GM21423 (cell line): ENCODE measurements at regions not wholly inside any gene's neighbourhood (a gene's known extent, or its start where the extent isn't known, plus 50 kb on each side); places are given as distances from the start of the nearest gene placed in this dataset.

ENCODE experiments used
- ATAC-seq: cut with Tn5 transposase; IDR thresholded peaks from one replicate; pipeline ENCODE4 v1.9.1; 2021; ENCODE audit warnings: mild to moderate bottlenecking, moderate library complexity; ENCODE audit not compliant: unreplicated experiment

DNA sequence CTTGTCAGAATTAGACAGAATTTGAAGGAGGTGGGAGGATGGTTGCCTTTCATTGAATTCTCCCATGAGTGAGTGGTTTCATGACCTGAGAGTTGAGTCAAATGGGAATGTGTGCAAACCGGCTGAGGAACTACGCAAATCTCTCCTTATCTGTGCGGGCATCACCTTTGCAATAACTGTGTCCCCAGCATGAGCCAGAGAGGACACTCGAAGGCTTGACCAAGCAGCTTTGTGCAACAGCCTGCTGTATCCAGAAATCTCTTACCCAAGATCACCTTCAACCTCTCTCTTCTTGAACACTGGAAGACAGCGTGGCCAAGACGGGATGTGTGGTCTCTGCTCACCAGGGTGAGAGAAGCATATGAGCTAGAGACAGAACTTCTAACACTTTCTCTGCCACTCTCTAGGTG is 93.8 kb upstream of the IKZF1 start:
- no peak for ATAC-seq

DNA sequence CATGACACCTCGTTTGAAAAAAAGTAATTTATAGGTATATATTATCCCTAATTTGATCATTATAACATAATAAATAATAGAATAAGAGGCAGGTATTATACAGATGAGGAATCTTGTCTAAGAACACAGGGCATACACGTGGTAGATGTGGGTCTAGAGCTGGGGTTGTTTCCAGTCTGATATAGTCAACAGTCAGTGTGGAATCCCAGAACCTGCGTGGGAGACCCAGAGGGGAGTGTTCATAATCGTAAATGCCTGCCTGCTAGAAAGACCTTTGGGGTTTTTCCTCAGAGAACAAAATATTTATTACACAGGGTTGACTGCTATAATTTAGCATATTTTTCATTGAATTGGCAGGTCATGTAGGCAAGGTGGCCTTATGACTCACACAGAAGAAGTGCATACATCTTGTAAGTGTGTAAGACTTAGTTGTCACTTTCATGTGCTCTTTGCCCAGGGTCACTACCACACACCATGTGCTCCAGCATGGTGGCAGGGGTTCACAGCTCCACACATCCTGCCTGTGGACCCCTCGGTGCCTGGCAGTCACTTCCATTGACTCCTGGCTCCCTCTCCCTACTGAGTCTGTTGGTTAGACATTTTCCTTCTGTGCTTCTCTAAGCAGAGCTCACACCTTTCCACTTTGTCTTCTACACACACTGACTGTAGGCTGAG is 94.9 kb upstream of the IKZF1 start:
- no peak for ATAC-seq

DNA sequence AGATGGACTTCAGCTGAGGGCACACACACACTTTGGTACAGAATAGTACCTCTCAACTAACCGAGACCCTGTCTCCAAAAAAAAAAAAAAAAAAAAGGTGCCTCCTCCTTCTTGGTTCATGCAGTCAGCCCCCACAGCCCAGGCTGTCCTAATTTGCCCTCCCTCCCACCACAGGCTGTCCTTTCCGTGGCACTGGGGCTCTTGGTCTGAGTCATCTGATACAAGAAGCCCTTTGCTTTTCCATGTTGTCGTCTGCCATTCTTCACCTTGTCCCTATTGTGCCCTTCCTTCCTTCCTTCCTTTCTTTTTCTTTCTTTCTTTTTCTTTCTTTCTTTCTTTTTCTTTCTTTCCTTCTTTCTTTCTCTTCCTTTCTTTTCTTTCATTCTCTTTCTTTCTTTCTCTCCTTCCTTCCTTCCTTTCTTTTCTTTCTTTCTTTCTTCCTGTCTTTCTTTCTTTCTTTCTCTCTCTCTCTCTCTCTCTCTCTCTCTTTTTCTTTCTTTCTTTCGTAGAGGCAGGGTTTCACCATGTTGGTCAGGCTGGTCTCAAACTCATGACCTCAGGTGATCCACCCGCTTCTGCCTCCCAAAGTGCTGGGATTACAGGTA is 96.0 kb upstream of the IKZF1 start:
- no peak for ATAC-seq

DNA sequence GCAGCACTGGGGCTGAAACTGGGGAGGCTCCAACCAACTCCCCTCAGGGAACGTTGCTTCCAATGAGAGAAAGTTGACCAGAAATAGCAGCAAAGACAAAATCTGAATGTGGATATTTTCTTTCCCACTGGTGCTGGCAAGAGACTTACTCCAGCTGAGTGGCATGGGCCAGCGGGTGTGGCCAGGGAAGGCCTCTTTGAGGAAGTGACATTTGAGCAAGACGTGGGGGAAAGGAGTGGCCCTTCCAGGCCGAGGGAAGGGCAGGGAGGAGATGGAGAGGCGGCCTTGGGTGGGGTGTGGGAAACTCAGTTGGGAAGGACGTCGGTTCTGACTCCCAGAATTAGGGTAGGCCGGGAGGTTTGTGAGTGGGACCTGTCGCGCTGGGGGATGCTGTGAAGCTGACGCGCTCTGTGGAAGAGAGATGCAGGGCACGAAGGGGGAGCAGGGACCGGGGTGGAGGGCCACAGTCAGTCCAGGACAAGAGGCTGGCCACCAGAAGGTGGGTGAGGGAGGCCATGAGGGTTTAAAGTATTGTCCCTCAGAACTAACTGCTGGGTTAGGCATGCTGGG is 96.7 kb upstream of the IKZF1 start:
- ATAC-seq, result no peak

DNA sequence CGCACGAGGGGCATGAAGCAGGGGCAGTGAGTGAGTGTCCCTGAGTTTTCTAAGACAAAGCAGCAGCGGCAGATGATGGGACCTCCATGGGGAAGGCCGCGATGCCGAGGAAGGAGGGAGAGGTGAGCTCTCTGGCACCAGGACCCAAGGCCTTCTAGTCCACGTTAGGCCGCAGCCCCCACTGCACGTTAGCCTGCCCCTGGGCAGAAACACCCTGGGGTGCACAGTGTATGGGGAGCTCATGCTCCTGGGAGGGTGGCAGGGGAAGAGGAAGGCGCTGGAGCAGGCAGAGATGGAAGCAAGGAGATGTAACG is 97.3 kb upstream of the IKZF1 start:
- ATAC-seq, result no peak

DNA sequence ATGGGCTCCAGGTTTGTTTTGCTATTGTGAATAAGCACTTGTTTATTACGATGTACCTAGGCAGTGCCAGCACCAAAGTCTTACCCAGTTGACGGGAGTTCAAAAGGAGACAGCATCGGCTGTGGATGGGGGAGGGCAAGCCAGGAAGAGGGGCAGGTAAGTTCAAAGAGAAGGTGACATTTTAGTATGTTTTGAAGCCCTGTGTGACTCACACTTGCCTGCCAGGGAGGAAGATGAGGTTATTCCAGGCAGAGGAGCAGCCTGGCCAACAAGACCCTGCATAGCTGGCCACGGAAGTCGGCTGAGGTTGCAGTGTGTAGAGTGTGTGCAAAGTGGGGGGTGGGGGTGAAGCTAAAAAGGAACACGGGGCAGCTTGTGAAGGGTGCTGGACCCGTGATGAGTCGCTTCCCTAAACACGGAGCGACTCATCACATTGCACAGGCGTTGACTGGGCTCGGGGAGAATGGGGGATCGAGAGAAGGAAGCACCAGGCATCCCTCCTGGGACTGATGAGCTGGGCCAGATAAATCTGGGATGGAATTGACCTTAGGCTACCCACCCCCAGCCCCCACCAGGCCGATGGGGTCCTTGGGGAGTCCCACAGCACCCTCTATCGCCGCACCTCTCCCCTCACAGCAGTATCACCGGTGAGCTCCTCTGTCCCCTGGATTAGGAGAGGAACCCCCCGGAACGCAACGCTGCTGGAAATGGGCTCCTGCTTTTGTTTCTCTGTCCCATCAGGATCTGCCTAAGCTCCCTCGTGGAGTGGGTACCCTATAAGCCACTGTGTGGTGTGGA is 97.9 kb upstream of the IKZF1 start:
- ATAC-seq, result no peak

DNA sequence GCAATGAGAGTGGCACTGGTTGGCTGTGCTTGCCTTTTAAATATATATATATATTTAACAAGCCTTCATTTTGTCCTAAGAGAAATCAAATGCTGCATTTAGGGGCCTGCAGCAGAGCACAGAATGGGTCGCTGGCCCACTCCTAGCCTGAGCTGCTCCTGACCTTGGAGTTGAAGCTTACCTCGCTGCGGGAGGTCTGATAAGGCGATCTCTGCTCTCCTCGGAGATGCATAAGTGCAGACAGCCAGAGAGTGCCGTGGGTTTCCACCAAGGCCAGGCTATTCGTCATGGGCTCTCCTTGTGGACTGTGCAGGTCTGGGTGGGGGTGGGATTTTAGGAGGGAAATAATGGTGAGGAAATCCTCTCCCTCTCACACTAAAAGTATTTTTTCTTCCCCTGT is 99.5 kb upstream of the IKZF1 start:
- no peak for ATAC-seq

DNA sequence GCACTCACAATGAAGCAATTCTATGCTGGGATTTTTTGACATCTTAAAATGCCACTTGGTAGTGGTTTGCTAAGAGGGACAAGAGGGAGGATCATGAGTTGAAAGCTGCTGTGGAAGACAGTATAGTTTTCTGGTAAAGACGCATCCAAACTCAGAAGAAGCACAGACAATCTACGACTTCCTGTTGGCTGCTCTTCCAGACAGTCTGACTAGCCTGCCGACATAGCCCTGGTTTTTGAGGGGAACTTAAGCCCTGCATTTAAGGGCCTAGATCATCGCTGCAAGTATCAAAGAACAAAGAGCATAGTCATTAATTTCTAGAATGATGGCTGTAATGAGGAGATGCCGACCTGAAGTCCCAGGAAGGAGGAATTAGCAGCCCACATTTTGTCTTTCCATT is 99.9 kb upstream of the IKZF1 start:
- ATAC-seq, result no peak

DNA sequence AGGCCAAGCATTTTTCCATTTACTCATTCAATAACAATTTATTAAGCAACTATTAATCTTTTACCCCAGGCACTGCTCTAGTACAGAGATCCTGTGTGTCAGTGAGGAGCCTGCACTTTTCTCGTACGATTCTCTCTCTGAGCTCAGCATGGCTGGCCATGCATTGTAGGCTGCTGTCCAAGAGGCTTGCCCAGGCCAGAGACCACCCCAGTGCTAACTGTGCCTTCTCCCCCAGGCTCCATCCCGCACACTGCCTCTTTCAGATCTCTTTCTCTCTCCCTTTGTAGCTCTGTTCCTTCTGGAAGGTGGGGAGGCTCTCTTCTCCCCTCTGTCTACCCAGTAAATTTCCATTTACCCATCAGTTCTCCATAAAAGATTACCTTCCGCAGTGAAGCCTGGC is 101.0 kb upstream of the IKZF1 start:
- ATAC-seq, result no peak

DNA sequence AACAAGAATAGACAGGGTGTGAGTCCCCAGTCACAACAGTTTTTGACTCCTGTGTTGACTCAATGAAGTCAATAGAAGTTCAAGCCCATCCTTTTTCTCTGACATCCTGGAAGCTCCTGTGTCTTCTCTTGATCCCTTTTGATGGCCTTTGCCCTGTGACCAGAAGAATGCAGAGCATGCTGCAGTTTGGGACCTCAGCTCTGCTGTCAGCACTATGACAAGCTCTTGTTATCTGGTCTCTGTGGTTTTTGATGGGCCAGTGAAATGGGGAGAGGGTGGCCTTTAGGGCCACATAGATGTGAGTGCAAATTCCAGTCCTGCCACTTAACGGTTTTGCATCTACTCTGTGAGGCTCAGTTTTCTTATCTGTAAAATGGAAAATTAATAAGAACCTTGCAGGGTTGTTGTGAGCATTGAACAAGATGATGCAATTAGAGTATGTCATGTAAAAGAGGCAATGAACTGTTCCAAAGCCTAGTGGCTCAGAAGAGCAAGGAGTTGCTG is 102.4 kb upstream of the IKZF1 start:
- ATAC-seq, result no peak

DNA sequence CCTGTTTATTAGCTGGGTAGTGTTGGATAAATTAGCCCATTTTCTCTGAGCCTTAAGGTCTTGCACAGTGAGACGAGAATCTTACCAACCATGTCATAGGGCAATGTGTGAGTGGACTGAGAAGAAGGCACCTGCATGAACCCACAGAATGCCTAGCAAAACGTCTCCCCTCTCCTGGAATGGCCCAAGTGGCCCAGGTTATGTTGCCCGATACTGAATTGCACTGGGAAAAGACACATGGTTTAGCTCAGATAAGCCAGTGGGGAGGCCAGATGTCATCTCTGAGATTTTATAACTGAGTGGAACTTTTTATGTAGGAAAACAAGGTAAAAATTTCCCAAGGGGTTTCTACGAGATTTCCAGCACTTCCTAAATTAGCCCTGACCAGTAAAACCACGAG is 104.7 kb upstream of the IKZF1 start:
- no peak for ATAC-seq

DNA sequence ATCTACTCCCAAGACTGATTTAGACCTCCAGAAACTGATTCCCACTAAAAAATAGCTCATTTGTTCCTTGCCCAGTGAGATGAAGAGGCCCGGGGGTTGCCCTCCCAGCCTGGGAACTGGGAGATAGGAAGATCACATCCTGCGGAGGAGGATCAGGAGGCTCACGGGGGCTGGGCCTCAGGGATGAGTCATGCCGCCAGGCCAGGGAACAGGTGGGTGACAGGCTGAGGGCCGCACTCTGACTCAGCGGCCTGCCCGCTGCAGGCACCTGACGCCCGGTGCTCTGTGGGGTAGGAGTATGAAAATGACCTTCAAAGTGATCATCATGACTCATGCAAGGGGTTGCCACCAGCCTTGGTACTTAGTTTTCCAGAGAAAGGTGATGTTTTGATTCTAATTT is 104.5 kb upstream of the ZPBP start:
- peak; percentile 87 for ATAC-seq

DNA sequence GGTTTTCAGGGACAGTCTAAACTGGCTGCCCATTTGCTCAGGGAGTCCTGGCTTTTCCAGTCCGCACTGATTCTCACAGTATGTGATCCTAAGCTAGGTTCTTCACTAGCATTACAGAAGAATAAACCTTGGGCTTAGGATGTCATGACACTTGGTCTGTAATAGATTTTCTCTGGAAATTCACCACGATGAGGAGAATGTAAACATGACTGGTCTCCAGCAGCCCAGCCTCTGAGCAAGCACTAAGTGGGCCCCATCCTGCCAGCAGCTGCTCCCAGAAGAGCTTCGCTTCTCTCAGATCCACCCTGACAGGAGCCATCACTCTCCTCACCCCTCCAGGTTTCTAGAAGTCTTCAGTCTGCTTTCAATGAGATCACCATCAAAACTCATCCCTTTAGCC is 103.7 kb upstream of the ZPBP start:
- ATAC-seq, result no peak

DNA sequence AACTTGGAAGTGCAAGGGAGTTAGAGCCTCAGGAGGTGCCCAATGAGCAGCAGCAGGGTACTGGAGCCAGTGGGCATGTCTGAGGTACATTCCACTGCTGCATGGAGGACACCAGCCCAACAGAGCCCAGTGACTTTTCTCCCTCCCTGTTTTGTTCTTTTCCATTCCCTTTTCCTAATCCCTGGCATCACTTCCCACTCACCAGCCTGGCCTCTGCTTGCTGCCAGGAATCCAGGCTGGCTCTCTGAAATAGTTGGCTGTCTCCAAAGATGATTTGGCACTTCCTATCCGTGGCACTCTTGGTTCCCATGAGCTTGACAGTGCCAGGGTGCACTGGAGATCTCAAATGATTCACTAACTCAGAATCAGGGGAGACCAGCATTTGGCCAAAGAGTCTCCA is 97.7 kb upstream of the ZPBP start:
- no peak for ATAC-seq

DNA sequence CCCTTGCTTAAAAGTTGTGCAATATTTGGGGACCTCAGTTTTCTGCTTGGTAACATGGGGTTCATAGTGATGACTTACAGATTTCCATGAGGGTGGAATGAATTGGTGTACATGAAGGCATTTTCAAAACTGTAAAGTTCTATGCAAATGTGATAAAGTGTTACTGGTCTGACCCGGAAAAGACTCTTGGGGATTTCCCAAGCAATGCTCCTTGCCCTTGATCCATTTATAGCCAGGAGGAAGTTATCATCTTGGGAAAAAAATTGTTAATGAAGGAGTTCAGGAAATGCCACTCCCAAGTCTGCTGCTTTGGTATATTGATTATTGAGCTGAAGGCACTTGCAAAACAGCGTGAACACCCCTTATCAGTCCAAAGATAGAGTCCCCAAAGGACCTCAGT is 96.3 kb upstream of the ZPBP start:
- no peak for ATAC-seq

DNA sequence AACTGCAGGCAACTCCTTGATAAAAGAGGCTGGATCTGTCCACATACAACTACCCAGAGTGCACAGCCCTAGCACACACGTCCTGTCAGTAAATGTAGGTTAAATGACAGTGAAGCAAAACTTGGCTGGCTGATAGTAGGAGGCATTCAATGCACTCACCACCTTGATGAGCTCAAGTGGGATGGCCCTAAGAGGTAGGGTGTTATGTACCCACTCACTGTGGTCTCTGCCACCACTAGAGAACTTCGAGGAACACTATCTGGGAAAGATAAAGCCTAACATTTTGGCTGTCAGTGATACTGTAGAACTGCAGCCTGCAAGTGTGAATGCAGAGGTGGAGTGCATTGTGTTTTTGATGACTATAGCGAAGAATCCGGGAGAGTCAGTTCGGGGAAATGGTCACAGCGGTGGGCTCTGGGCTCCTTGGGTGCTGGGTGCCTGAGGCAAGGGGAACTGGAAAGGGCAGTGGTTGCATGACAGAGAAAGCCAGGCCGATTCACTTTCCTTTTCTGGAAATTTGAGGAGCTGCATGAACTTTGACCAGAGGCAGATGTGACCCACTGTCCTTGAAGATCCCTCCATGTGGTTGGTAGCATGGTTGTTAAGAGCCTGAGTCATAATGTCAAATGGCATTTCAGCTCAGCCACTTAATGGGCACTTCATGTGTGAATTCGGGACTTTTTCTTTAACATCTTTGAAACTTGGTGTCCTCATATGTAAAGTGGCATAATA is 93.1 kb upstream of the ZPBP start:
- ATAC-seq, result no peak

DNA sequence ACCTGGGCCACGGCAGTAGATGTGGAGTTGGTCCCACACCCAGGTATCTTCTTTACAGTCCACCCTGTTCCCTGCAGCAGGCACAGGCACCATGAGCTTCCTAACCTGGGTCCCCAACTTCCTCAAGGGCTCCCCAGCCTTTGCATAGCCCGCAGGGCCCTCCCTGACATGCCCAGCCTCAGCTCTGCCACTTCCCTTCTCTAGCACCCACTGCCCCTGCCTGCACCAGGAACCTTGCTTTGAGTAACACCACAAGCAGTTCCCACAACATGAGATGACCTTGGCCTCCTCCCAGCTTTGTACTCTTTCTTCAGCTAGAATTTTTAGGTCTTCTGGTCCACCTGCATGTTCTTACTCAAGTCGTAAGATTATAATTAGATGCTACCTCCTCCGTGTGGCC is 92.2 kb upstream of the ZPBP start:
- no peak for ATAC-seq

DNA sequence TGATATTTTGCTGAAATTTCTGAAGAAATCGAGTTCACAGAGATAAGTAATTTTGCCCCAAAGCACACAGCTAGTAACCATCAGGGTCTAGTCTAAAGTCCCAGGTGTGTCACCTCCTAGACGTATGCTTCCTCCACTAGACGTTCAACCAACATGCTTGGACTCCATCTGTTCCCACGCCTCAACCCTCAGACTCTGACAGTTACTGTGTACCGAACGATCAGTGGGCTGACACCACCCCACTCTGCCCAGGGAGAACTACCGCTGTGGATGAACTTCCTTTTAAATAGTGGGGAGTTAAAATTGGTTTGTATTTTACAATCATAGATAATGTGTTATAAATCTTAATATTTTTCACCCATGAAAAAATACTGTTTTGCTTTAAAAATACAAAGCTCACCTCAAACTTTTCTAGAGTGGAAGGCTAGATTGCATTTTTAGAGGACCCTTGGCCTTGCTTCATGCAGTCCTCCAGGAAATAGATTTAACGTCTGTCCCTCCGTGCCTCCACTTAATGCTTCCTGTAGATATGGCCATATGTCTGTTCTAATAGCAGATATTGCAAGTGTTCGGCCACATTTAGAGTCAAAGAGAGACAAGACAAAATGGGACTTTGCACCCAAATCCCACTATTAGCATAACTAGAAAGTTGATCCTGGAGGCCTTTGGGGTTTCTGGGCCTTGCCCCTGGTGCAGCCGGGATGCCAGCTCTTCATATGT is 91.4 kb upstream of the ZPBP start:
- ATAC-seq, result no peak

DNA sequence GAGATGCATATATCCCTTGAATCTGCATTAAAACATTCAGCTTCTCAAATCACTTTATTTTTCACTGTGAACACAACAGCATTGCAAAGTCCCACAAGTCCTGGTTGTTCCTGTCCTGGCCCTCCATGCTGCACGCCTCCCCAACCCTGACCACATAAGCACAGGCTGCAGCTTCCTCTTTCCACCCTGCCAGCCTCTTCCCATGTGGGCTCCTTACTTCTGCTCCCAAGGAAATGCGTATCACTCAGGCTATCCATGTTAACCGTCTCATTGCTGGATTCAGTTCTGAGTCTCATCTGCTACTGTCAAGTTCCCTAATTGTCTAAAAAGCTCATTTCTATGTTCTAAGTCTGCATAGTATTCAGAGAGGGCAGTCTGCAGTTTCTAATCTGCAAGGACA is 89.7 kb upstream of the ZPBP start:
- ATAC-seq, result no peak

DNA sequence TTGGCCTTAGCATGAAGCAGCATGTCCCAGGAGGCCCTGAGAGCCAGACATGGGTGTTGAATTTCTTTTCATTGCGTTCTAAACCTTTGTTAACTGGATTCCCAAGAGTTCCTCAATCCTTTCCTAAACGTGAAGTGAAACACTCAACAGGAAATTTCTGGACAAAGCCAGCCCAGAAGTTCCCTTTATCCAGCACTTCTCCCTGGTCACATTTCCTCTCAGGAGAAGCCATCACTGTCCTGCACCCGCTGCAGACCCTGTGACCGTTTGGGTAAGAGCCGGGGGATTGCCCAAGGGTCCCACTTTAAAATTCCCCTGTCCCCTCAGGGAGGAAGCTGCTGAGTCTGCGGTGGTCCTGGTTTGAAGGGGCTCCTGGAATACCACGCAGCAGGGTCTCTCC is 88.0 kb upstream of the ZPBP start:
- ATAC-seq, result no peak

DNA sequence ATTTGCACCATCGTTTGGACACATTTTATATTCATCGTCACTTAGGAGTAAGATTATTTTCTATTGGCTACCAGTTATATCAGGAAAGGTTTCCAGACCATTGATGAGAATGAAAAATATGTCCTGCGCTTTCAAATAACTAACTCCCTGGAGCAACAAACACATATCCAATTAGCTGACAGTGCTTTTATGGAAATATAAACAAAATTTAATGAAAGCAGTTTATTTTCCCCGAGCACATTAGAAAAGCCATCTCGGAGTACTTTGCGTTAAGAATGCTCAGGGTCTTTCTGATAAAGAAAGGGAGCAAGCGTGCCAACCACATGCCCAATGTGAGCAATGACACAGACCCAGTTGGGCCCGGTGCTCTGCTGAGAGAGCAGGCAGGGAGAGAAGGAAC is 85.1 kb upstream of the ZPBP start:
- no peak for ATAC-seq
